ENCODE measurements at regions not wholly inside any gene's neighbourhood (a gene's known extent, or its start where the extent isn't known, plus 50 kb on each side); places are given as distances from the start of the nearest gene placed in this dataset.

GRCh38 chr1:230495891-230496385, 69.8 kb upstream of the PGBD5 start:
- ATAC-seq (peak; percentile 54), DNase-seq (peak in 1 of 4 donors; percentile 45)
- Histone ChIP-seq H3K27me3 (no peaks in the 10 kb centered on the region), H3K9me3 (no peaks in the 10 kb centered on the region), H3K36me3 (no peaks in the 10 kb centered on the region), H3K4me3 (no peak overlapping the region), H3K27ac (peak overlapping the region in 1 of 2 donors; percentile 58), H3K4me1 (no peaks in the 10 kb centered on the region)
- TF ChIP-seq CTCF (IDR thresholded peaks at IDR 0.05) = no peak
- intact Hi-C loops (cut with DNase I) = no loop called here

GRCh38 chr1:230495076-230495475, 68.9 kb upstream of the PGBD5 start:
- H3K4me1 ChIP-seq = no peaks in the 10 kb centered on the region
- H3K9me3 ChIP-seq = no peaks in the 10 kb centered on the region
- ATAC-seq (no peak), DNase-seq (no peak)
- H3K27me3 ChIP-seq = no peaks in the 10 kb centered on the region
- intact Hi-C loops (cut with DNase I) = no loop called here
- no peak overlapping the region for H3K4me3 ChIP-seq
- no peak overlapping the region for H3K27ac ChIP-seq
- H3K36me3 ChIP-seq = no peaks in the 10 kb centered on the region
- TF ChIP-seq CTCF (IDR thresholded peaks at IDR 0.05) = no peak

GRCh38 chr1:230494514-230494913, 68.4 kb upstream of the PGBD5 start:
- H3K36me3 ChIP-seq = no peaks in the 10 kb centered on the region
- no peaks in the 10 kb centered on the region for H3K27me3 ChIP-seq
- no peaks in the 10 kb centered on the region for H3K9me3 ChIP-seq
- no peak for TF ChIP-seq CTCF (IDR thresholded peaks at IDR 0.05)
- intact Hi-C loops (cut with DNase I) = no loop called here
- H3K27ac ChIP-seq = no peak overlapping the region
- ATAC-seq (no peak), DNase-seq (no peak)
- no peaks in the 10 kb centered on the region for H3K4me1 ChIP-seq
- H3K4me3 ChIP-seq = no peak overlapping the region

GRCh38 chr1:230494026-230494425, 67.9 kb upstream of the PGBD5 start:
- no peak for ATAC-seq
- intact Hi-C loops (cut with DNase I) = no loop called here
- H3K9me3 ChIP-seq = no peaks in the 10 kb centered on the region
- H3K4me3 ChIP-seq = no peak overlapping the region
- no peak overlapping the region for H3K27ac ChIP-seq
- no peaks in the 10 kb centered on the region for H3K27me3 ChIP-seq
- DNase-seq = no peak
- H3K36me3 ChIP-seq = no peaks in the 10 kb centered on the region
- no peak for TF ChIP-seq CTCF (IDR thresholded peaks at IDR 0.05)
- no peaks in the 10 kb centered on the region for H3K4me1 ChIP-seq

GRCh38 chr1:230493264-230493663, 67.1 kb upstream of the PGBD5 start:
- no peaks in the 10 kb centered on the region for H3K27me3 ChIP-seq
- no peak for ATAC-seq
- intact Hi-C loops (cut with DNase I) = no loop called here
- H3K4me1 ChIP-seq = no peaks in the 10 kb centered on the region
- DNase-seq = no peak
- TF ChIP-seq CTCF (IDR thresholded peaks at IDR 0.05) = no peak
- H3K9me3 ChIP-seq = no peaks in the 10 kb centered on the region
- no peak overlapping the region for H3K27ac ChIP-seq
- no peak overlapping the region for H3K4me3 ChIP-seq
- H3K36me3 ChIP-seq = no peaks in the 10 kb centered on the region

Data from left lung (tissue), 4 donors.